HCT116 (cell line): ENCODE measurements at regions not wholly inside any gene's neighbourhood (a gene's known extent, or its start where the extent isn't known, plus 50 kb on each side); places are given as distances from the start of the nearest gene placed in this dataset.

Experiments
- ATAC-seq: fragments of 200-7000 bp; cut with Tn5 transposase; 2 replicates; pipeline ENCODE4 v1.9.1; 2020; ENCODE audit warnings: mild to moderate bottlenecking, moderate library complexity
- BruUV-seq: library from RNA; stranded (reverse); fragments of 400-500 nt; replicated peaks from 2 replicates; lab custom pipeline; 2021; lab: Mats Ljungman, UMichigan
- CTCF ChIA-PET: fragments of 300-600 bp; sonication (Branson Sonifier 250); formaldehyde crosslinking; loops from one replicate; lab custom pipeline; 2021; ENCODE audit warnings: antibody characterized with exemption; lab: Charles Lee
- POLR2A ChIA-PET: fragments of 300-600, 350-600 bp; sonication (Branson Sonifier 250); formaldehyde crosslinking; loops from one replicate; lab custom pipeline; 2021; ENCODE audit warnings: antibody characterized with exemption; lab: Charles Lee
- RAD21 ChIA-PET, 2 experiments: fragments of 300-600 bp; sonication (Branson Sonifier 250); formaldehyde crosslinking; loops; one replicate each; lab custom pipeline; 2023; ENCODE audit warnings: low total read pairs in 2 of 2; ENCODE audit not compliant: uncharacterized antibody in 2 of 2, unreplicated experiment in 2 of 2, low non-redundant PET in 1 of 2; lab: Charles Lee
- DNase-seq: peaks from one replicate; pipeline ENCODE4 v3.0.0-alpha.2; 2010; ENCODE audit warnings: low read depth, low spot score
- H2AFZ ChIP-seq: fragments of 200-600 bp; shearing (Covaris generic), sonication (generic); 2 replicates; pipeline ENCODE4 v1.6.1; 2017; ENCODE audit warnings: low read depth, mixed run types, mixed read lengths, antibody characterized with exemption, low read length; ENCODE audit not compliant: poor library complexity, severe bottlenecking
- H3K27ac ChIP-seq: 2 replicates; pipeline ENCODE4 v1.5.1; 2012; ENCODE audit warnings: low read depth, low read length
- H3K27me3 ChIP-seq: fragments of 200-600 bp; sonication (generic); 2 replicates; pipeline ENCODE4 v1.6.1; 2016; ENCODE audit warnings: mixed run types, low read length, mixed read lengths; ENCODE audit not compliant: insufficient read depth
- H3K36me3 ChIP-seq, 2 experiments: fragments of 200-500 bp in 1 of 2; fragments of 200-600 bp in 1 of 2; sonication (Bioruptor generic) in 1 of 2; sonication (generic) in 1 of 2; 2 replicates each; pipeline versions ENCODE4 v1.5.1 to v1.6.1; 2014 to 2016; ENCODE audit warnings: low read length in 2 of 2, inconsistent platforms in 1 of 2, mixed read lengths in 1 of 2, mixed run types in 1 of 2; ENCODE audit not compliant: insufficient read depth in 2 of 2, control insufficient read depth in 1 of 2
- H3K4me1 ChIP-seq, 2 experiments: fragments of 200-600 bp in 1 of 2; sonication (generic) in 1 of 2; 2 replicates each; pipeline versions ENCODE4 v1.5.1 to v1.6.1; 2012 to 2017; ENCODE audit warnings: low read length in 2 of 2, inconsistent platforms in 1 of 2, mild to moderate bottlenecking in 1 of 2, mixed read lengths in 1 of 2, mixed run types in 1 of 2, moderate library complexity in 1 of 2; ENCODE audit not compliant: insufficient read depth in 2 of 2, control insufficient read depth in 1 of 2
- H3K4me2 ChIP-seq: fragments of 200-600 bp; sonication (generic); 2 replicates; pipeline ENCODE4 v1.6.1; 2017; ENCODE audit warnings: mixed run types, low read length, mixed read lengths
- H3K4me3 ChIP-seq, 2 experiments: fragments of 200-600 bp in 1 of 2; sonication (generic) in 1 of 2; replicated peaks in 1 of 2; 2 replicates each; pipeline ENCODE4 v1.5.1; 2011 to 2016; ENCODE audit warnings: low read length in 2 of 2, control low read depth in 1 of 2, low read depth in 1 of 2, mild to moderate bottlenecking in 1 of 2, mixed read lengths in 1 of 2, mixed run types in 1 of 2
- H3K79me2 ChIP-seq: fragments of 200-600 bp; sonication (generic); 2 replicates; pipeline ENCODE4 v1.6.1; 2017; ENCODE audit warnings: mild to moderate bottlenecking, mixed run types, low read length, moderate library complexity, mixed read lengths; ENCODE audit not compliant: insufficient read depth
- H3K9ac ChIP-seq: fragments of 200-600 bp; sonication (generic); 2 replicates; pipeline ENCODE4 v1.6.1; 2016; ENCODE audit warnings: low read length, mixed read lengths
- H3K9me2 ChIP-seq: fragments of 200-600 bp; sonication (generic), shearing (Covaris generic); 2 replicates; pipeline ENCODE4 v1.6.1; 2017; ENCODE audit warnings: mixed run types, mild to moderate bottlenecking, moderate library complexity; ENCODE audit not compliant: insufficient read depth
- H3K9me3 ChIP-seq, 2 experiments: fragments of 200-500 bp in 1 of 2; fragments of 200-600 bp in 1 of 2; sonication (Bioruptor generic) in 1 of 2; sonication (generic) in 1 of 2; 2 replicates each; pipeline ENCODE4 v1.6.1; 2014 to 2017; ENCODE audit warnings: low read length in 2 of 2, mixed read lengths in 2 of 2, inconsistent platforms in 1 of 2, low read depth in 1 of 2, mild to moderate bottlenecking in 1 of 2, mixed run types in 1 of 2, moderate library complexity in 1 of 2; ENCODE audit not compliant: control insufficient read depth in 1 of 2, insufficient read depth in 1 of 2
- H4K20me1 ChIP-seq: fragments of 200-600 bp; sonication (generic), shearing (Covaris generic); 2 replicates; pipeline ENCODE4 v1.6.1; 2017; ENCODE audit warnings: mixed run types, mild to moderate bottlenecking, moderate library complexity; ENCODE audit not compliant: insufficient read depth
- CBX3 ChIP-seq: IDR thresholded peaks from 2 replicates; pipeline ENCODE4 v1.6.1; 2012; ENCODE audit warnings: low read depth
- EGR1 ChIP-seq: IDR thresholded peaks from 2 replicates; pipeline ENCODE4 v1.6.1; 2012; ENCODE audit warnings: low read depth
- EZH2phosphoT487 ChIP-seq: fragments of 200-600 bp; IDR thresholded peaks from 2 replicates; pipeline ENCODE4 v1.6.1; 2018; ENCODE audit warnings: antibody characterized with exemption, borderline replicate concordance
- FOSL1 ChIP-seq: IDR thresholded peaks from 2 replicates; pipeline ENCODE4 v1.6.1; 2012; ENCODE audit warnings: low read depth
- RAD21 ChIP-seq: IDR thresholded peaks from 2 replicates; pipeline ENCODE4 v1.6.1; 2012; ENCODE audit warnings: low read depth, mild to moderate bottlenecking
- REST ChIP-seq: IDR thresholded peaks from 2 replicates; pipeline ENCODE4 v1.6.1; 2012; ENCODE audit warnings: low read depth
- SP1 ChIP-seq: IDR thresholded peaks from 2 replicates; pipeline ENCODE4 v1.6.1; 2012; ENCODE audit warnings: low read depth
- SRF ChIP-seq: IDR thresholded peaks from 2 replicates; pipeline ENCODE4 v1.6.1; 2012; ENCODE audit warnings: low read depth
- YY1 ChIP-seq: IDR thresholded peaks from 2 replicates; pipeline ENCODE4 v1.6.1; 2011; ENCODE audit warnings: low read length, low read depth, moderate library complexity, mild to moderate bottlenecking; ENCODE audit not compliant: insufficient replicate concordance; ENCODE audit errors: extremely low read depth
- intact Hi-C: fragments of 100-400 bp; cut with micrococcal nuclease; formaldehyde crosslinking; loops from 2 replicates; pipeline ENCODE4 v1.10.0; 2022
- TF ChIP-seq, protein P1 (sequence below), 3 experiments: fragments of 200-600 bp in 1 of 3; sonication (generic) in 1 of 3; IDR thresholded peaks in 2 of 3; conservative IDR thresholded peaks in 1 of 3; 2 replicates each; pipeline ENCODE4 v1.5.1; 2012 to 2017; ENCODE audit warnings: low read depth in 2 of 3, low read length in 2 of 3, antibody characterized with exemption in 1 of 3, borderline replicate concordance in 1 of 3, control low read depth in 1 of 3, mild to moderate bottlenecking in 1 of 3, mixed read lengths in 1 of 3, mixed run types in 1 of 3, moderate library complexity in 1 of 3; ENCODE audit not compliant: insufficient read depth in 1 of 3
- TF ChIP-seq, protein P2 (sequence below): IDR thresholded peaks from 2 replicates; pipeline ENCODE4 v1.6.1; 2011; ENCODE audit warnings: mild to moderate bottlenecking, low read length, moderate library complexity; ENCODE audit not compliant: insufficient replicate concordance; ENCODE audit errors: extremely low read depth

DNA sequence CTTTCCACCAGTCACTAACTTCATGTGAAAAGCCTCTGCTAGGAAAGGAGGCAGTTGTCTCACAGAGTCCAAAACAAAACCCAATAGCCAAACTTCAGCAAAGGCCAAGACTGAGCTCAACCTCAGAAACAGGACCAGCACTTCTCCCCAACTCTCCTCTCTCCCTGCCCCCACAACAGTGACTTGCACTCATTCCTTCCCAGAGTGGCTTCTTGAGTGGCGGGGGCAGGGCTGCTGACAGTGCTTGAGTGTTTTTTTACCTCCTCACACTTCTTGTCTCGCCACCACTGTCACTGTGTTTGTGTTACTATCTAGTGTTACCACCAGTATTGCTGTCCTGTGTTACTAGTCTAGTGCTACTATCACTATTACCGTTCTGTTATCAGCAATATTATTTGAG, 206.8 kb downstream of the KLF6 start (continued):
- TF ChIP-seq, protein P1, sequence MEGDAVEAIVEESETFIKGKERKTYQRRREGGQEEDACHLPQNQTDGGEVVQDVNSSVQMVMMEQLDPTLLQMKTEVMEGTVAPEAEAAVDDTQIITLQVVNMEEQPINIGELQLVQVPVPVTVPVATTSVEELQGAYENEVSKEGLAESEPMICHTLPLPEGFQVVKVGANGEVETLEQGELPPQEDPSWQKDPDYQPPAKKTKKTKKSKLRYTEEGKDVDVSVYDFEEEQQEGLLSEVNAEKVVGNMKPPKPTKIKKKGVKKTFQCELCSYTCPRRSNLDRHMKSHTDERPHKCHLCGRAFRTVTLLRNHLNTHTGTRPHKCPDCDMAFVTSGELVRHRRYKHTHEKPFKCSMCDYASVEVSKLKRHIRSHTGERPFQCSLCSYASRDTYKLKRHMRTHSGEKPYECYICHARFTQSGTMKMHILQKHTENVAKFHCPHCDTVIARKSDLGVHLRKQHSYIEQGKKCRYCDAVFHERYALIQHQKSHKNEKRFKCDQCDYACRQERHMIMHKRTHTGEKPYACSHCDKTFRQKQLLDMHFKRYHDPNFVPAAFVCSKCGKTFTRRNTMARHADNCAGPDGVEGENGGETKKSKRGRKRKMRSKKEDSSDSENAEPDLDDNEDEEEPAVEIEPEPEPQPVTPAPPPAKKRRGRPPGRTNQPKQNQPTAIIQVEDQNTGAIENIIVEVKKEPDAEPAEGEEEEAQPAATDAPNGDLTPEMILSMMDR (IDR thresholded peaks at IDR 0.05 in 2 of 3, conservative IDR thresholded peaks at IDR 0.05 in 1 of 3; ENCODE audit: borderline replicate concordance in 1 of 3, insufficient read depth in 1 of 3, low read depth in 2 of 3, low read length in 2 of 3): no peak
- no peak for TF ChIP-seq RAD21

DNA sequence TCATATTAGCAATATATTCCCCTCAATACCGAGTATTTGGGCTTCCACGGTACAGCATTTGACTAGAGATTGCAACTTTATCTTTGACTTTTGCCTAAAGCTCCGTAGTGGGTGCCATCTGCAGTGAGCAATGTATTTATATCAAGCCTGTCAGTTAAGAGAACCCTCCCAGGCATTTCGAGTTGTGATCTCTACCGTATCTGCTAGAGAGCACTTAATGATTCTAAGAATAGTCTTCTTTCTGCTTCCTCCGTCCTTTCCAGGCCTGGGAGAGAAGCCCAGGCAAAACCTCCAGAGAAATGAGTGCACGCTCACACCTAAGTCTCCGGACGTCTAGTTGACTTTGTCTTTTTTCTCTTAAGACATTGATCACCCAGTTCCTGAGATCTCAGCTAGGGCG, 210.6 kb downstream of the KLF6 start:
- no peak for TF ChIP-seq CBX3
- H3K9me3 ChIP-seq: no peaks in the 10 kb centered on the region
- H3K27me3 ChIP-seq: no peaks in the 10 kb centered on the region
- ChIA-PET RAD21 (no interaction called here), POLR2A (no interaction called here), CTCF (no interaction called here)
- no peaks in the 10 kb centered on the region for H3K4me1 ChIP-seq
- no peaks in the 10 kb centered on the region for H3K79me2 ChIP-seq
- H3K27ac ChIP-seq: no peak overlapping the region
- no peaks in the 10 kb centered on the region for H3K9me2 ChIP-seq
- no peak overlapping the region for H3K9ac ChIP-seq
- DNase-seq (no peak), ATAC-seq (no peak)
- H2AFZ ChIP-seq: no peak overlapping the region
- no peak overlapping the region for H3K4me2 ChIP-seq
- no peaks in the 10 kb centered on the region for H3K36me3 ChIP-seq
- no peaks in the 10 kb centered on the region for H4K20me1 ChIP-seq
- intact Hi-C loops: no loop called here
- BruUV-seq: no TSS peak
- H3K4me3 ChIP-seq: no peak overlapping the region

GRCh38 chr10:3573498-3573897, 211.5 kb downstream of the KLF6 start:
- Histone ChIP-seq H3K4me2 (no peak overlapping the region), H3K4me3 (no peak overlapping the region), H4K20me1 (no peaks in the 10 kb centered on the region), H3K9me3 (no peaks in the 10 kb centered on the region), H3K36me3 (no peaks in the 10 kb centered on the region), H3K27me3 (no peaks in the 10 kb centered on the region), H3K4me1 (no peaks in the 10 kb centered on the region), H3K9ac (no peak overlapping the region), H3K27ac (no peak overlapping the region), H3K79me2 (no peaks in the 10 kb centered on the region), H3K9me2 (no peaks in the 10 kb centered on the region), H2AFZ (no peak overlapping the region)
- no peak for DNase-seq
- intact Hi-C loops: no loop called here
- ATAC-seq: no peak
- ChIA-PET POLR2A (no interaction called here), RAD21 (no interaction called here), CTCF (no interaction called here)
- BruUV-seq: no TSS peak
- no peak for TF ChIP-seq EZH2phosphoT487
- TF ChIP-seq SP1: no peak
- TF ChIP-seq CBX3: no peak
- no peak for TF ChIP-seq FOSL1
- no peak for TF ChIP-seq RAD21
- TF ChIP-seq YY1: no peak
- no peak for TF ChIP-seq SRF
- TF ChIP-seq REST: no peak
- TF ChIP-seq, protein P2, sequence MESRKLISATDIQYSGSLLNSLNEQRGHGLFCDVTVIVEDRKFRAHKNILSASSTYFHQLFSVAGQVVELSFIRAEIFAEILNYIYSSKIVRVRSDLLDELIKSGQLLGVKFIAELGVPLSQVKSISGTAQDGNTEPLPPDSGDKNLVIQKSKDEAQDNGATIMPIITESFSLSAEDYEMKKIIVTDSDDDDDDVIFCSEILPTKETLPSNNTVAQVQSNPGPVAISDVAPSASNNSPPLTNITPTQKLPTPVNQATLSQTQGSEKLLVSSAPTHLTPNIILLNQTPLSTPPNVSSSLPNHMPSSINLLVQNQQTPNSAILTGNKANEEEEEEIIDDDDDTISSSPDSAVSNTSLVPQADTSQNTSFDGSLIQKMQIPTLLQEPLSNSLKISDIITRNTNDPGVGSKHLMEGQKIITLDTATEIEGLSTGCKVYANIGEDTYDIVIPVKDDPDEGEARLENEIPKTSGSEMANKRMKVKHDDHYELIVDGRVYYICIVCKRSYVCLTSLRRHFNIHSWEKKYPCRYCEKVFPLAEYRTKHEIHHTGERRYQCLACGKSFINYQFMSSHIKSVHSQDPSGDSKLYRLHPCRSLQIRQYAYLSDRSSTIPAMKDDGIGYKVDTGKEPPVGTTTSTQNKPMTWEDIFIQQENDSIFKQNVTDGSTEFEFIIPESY: no peak
- no peak for TF ChIP-seq EGR1
